ENCODE measurements at regions not wholly inside any gene's neighbourhood (a gene's known extent, or its start where the extent isn't known, plus 50 kb on each side); places are given as distances from the start of the nearest gene placed in this dataset.

DNA sequence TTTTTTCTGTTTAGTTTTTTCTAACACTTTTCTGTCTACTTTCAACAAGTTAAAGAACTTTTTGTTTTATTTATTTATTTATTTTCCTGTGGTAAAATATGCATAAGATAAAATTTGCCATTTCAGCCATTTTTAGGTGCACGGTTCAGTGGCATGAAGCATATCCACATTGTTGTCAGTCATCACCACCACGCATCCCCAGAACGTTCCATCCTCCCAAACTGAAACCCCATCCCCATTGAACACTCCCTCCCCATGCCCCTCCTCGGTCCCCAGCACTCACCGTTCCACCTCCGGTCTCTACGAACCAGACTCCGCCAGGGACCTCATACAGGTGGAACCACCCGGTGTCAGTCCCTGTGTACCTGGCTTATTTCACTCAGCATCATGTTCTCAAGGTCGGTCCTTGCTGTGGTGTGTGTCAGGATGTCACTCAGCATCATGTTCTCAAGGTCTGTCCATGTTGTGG, 118.1 kb downstream of the SIK1 start:
- no peak overlapping the region for H3K27ac ChIP-seq
- TF ChIP-seq, protein P1, sequence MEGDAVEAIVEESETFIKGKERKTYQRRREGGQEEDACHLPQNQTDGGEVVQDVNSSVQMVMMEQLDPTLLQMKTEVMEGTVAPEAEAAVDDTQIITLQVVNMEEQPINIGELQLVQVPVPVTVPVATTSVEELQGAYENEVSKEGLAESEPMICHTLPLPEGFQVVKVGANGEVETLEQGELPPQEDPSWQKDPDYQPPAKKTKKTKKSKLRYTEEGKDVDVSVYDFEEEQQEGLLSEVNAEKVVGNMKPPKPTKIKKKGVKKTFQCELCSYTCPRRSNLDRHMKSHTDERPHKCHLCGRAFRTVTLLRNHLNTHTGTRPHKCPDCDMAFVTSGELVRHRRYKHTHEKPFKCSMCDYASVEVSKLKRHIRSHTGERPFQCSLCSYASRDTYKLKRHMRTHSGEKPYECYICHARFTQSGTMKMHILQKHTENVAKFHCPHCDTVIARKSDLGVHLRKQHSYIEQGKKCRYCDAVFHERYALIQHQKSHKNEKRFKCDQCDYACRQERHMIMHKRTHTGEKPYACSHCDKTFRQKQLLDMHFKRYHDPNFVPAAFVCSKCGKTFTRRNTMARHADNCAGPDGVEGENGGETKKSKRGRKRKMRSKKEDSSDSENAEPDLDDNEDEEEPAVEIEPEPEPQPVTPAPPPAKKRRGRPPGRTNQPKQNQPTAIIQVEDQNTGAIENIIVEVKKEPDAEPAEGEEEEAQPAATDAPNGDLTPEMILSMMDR (conservative IDR thresholded peaks at IDR 0.05) = no peak
- no peak for TF ChIP-seq ZFX (IDR thresholded peaks at IDR 0.05)

DNA sequence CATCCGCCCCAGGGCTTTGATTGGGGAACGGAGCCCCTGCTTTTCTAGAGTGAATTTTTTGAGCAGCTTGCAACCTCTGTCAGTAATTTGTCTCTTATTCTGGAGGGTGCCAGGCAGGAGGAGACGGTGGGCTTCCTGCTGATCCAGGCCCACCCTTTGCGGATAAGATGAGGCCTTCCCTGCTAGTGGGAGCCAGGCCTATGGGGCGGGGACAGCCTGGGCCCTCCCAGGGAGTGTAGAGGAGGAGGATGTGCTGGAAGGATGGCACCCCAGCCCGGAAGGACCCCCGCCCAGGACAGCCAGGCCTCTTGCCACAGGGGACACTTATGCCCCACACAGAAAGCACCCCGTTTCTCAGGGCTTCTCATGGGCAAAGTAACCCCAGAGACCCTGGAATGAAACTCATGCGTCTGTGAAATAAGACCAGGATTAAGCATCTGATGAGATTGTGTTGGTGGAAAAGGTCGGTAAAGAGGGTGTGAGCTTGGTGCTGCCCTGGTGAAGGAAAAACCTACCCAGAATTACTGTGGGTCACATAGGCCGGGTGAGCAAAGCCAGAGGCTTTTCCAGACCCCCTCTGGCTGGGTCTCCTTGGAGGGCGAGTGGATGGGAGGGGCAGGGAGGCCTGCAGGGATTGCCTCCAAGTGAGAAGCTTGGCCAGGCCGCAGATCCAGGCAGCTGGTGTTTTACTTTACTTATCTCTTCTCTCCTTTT, 118.7 kb downstream of the SIK1 start:
- no peak for TF ChIP-seq ZFX (IDR thresholded peaks at IDR 0.05)
- TF ChIP-seq, protein P1 (conservative IDR thresholded peaks at IDR 0.05) = no peak
- no peak overlapping the region for H3K27ac ChIP-seq

GRCh38 chr21:43307677-43308070, 119.3 kb downstream of the SIK1 start:
- TF ChIP-seq, protein P1 (conservative IDR thresholded peaks at IDR 0.05) = no peak
- no peak for TF ChIP-seq ZFX (IDR thresholded peaks at IDR 0.05)
- no peak overlapping the region for H3K27ac ChIP-seq

DNA sequence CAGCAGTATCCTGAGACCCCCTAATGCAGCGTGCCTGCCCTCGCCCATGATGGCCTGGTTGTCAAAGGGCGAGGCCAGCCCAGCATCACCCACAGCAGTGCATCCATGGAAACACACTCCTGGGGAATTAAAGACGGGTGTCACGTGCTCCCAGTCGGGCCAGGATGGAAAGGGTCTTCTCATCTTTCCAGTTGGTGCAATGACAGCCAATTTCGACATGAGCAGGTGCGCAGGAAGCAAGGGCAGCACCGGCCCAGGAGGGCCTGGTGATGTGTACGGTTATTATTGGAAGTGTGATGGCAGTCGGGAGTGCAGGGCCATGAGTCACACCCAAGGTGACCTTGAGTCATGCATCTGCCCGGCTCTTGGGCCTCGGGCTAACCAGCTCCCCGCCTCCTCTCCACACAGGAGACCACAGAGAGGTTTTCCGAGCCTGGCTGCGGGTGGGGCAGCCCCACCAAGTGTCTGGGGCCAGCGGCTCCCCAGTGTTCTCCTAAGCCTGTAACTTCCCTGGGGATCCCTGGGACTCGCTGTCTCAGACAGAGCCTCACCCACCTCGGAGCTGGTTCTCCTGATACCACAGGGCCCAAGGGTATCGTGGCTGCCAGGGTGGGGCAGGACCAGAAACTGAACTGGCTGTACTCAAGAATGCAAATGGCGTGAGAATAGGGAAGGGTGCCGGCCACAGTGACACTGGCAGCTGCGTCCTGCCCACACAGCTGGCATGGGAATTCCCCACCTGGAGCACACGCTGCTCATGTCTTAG, 119.8 kb downstream of the SIK1 start:
- TF ChIP-seq ZFX (IDR thresholded peaks at IDR 0.05) = no peak
- TF ChIP-seq, protein P1 (conservative IDR thresholded peaks at IDR 0.05) = no peak
- H3K27ac ChIP-seq = no peak overlapping the region

DNA sequence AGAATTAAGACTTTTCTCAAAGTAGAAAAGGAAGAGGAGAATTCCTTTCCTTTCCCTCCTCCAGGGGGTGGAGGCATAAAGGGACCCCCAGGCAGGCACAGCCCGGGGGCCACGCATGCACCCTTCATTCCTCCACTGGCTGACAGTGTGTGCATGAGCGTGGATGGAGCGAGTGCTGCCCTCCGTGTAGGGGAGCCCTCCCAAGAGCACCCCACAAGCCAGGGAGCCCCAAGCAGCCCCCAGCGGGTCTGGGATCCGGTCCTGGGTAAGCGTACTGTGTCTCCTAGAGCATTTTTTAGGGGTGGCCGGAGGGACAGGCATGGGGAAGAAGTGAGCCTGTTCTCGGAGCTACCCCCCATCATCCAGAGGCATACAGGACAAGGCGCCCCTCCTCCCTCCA, 120.5 kb downstream of the SIK1 start:
- H3K27ac ChIP-seq = no peak overlapping the region
- no peak for TF ChIP-seq ZFX (IDR thresholded peaks at IDR 0.05)
- TF ChIP-seq, protein P1 (conservative IDR thresholded peaks at IDR 0.05) = no peak

DNA sequence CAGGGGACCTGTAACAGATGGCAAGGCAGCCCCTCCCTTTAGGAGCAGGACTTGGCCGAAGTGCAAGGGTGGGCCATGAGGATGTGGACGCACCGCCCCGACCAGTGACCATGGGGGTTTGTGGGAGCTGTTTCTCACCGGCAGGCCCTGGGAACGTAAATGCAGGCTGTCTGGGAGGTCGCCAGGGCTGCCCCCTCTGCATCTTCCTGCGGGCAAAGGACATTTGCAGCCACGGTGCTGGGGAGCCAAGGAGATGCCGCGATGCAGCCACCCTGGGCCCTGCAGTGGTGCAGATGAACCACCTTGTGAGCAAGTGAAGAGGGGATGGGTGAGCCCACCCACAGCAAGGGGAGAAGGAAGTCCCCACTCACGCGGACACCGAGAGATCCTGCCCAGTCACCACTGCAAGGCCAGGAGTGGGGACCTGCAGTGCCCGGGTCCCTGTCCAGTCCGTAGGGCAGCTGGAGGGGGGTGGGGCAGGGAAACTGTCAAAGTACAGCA, 121.1 kb downstream of the SIK1 start:
- no peak for TF ChIP-seq ZFX (IDR thresholded peaks at IDR 0.05)
- TF ChIP-seq, protein P1 (conservative IDR thresholded peaks at IDR 0.05) = no peak
- no peak overlapping the region for H3K27ac ChIP-seq

- H3K27ac ChIP-seq = no peak overlapping the region
- TF ChIP-seq, protein P1 (conservative IDR thresholded peaks at IDR 0.05) = no peak
- no peak for TF ChIP-seq ZFX (IDR thresholded peaks at IDR 0.05)
Observed at GRCh38 chr21:43305336-43305665, 121.6 kb downstream of the SIK1 start.

Data from C4-2B (cell line).